Endodermal cell (in vitro differentiated cells): ENCODE measurements at regions not wholly inside any gene's neighbourhood (a gene's known extent, or its start where the extent isn't known, plus 50 kb on each side); places are given as distances from the start of the nearest gene placed in this dataset.

ENCODE experiments used
- DNase-seq: peaks from one replicate; pipeline ENCODE4 v3.0.0-alpha.2; 2017
- H3K27ac ChIP-seq: 2 replicates; pipeline ENCODE4 v1.5.1; 2013; ENCODE audit warnings: mild to moderate bottlenecking, low read depth, low read length, moderate library complexity
- H3K27me3 ChIP-seq: 2 replicates; pipeline ENCODE4 v1.6.1; 2013; ENCODE audit warnings: mild to moderate bottlenecking, low read length, moderate library complexity; ENCODE audit not compliant: insufficient read depth, control insufficient read depth, poor library complexity, severe bottlenecking
- H3K36me3 ChIP-seq: 2 replicates; pipeline ENCODE4 v1.7.0; 2013; ENCODE audit warnings: mild to moderate bottlenecking, low read length, moderate library complexity; ENCODE audit not compliant: control insufficient read depth, insufficient read depth
- H3K4me1 ChIP-seq: one replicate; pipeline ENCODE4 v1.7.0; 2013; ENCODE audit warnings: low read length; ENCODE audit not compliant: control insufficient read depth, insufficient read depth
- H3K4me3 ChIP-seq: 2 replicates; pipeline ENCODE4 v1.5.1; 2013; ENCODE audit warnings: mild to moderate bottlenecking, low read length, moderate library complexity
- H3K9ac ChIP-seq: 2 replicates; pipeline ENCODE4 v1.6.1; 2013; ENCODE audit warnings: mild to moderate bottlenecking, low read length, moderate library complexity; ENCODE audit not compliant: poor library complexity, severe bottlenecking; ENCODE audit errors: extremely low read depth
- H3K9me3 ChIP-seq: 2 replicates; pipeline ENCODE4 v1.6.1; 2013; ENCODE audit warnings: mild to moderate bottlenecking, low read length, moderate library complexity; ENCODE audit not compliant: control insufficient read depth
- H3K27ac Mint-ChIP-seq: 2 replicates; pipeline ENCODE4 v1.8.0; 2020; ENCODE audit warnings: mixed read lengths
- H3K27me3 Mint-ChIP-seq: 2 replicates; pipeline ENCODE4 v1.8.0; 2021; ENCODE audit warnings: mild to moderate bottlenecking, mixed read lengths; ENCODE audit not compliant: insufficient read depth
- H3K36me3 Mint-ChIP-seq: 2 replicates; pipeline ENCODE4 v1.8.0; 2020; ENCODE audit warnings: low read depth, mixed read lengths
- H3K4me1 Mint-ChIP-seq: 2 replicates; pipeline ENCODE4 v1.8.0; 2020; ENCODE audit warnings: mixed read lengths
- H3K4me3 Mint-ChIP-seq: 2 replicates; pipeline ENCODE4 v1.8.0; 2020; ENCODE audit warnings: mild to moderate bottlenecking, moderate library complexity, mixed read lengths
- H3K9me3 Mint-ChIP-seq: 2 replicates; pipeline ENCODE4 v1.8.0; 2020; ENCODE audit warnings: mild to moderate bottlenecking, mixed read lengths
- WGBS, 2 experiments: methylation state at CpG; one replicate each; pipeline versions ENCODE4 v1.1.5 to v1.1.7; 2013; ENCODE audit warnings: missing lambda C conversion rate in 2 of 2, mixed read lengths in 1 of 2; ENCODE audit not compliant: insufficient coverage in 1 of 2, insufficient read length in 1 of 2; 5-methylcytosine and 5-hydroxymethylcytosine counted together
- TF ChIP-seq, protein P1 (sequence below): fragments of 200-600 bp; sonication (generic); conservative IDR thresholded peaks from 2 replicates; pipeline ENCODE4 v1.5.0; 2021; ENCODE audit warnings: antibody characterized with exemption, mild to moderate bottlenecking

GRCh38 chr6:69487688-69488087 is 309.1 kb downstream of the LMBRD1 start:
- H3K4me3 ChIP-seq, result no peak overlapping the region
- H3K9ac ChIP-seq, result no peak overlapping the region
- H3K9me3 ChIP-seq, result peaks cover 5% of the 10 kb centered on the region
- H3K27ac ChIP-seq, result no peak overlapping the region
- peaks cover 9% of the 10 kb centered on the region for H3K9me3 Mint-ChIP-seq
- H3K36me3 Mint-ChIP-seq, result no peaks in the 10 kb centered on the region
- peaks cover 8% of the 10 kb centered on the region for H3K4me1 Mint-ChIP-seq
- no peak overlapping the region for H3K27ac Mint-ChIP-seq
- no peaks in the 10 kb centered on the region for H3K27me3 Mint-ChIP-seq
- H3K36me3 ChIP-seq, result no peaks in the 10 kb centered on the region
- no peak overlapping the region for H3K4me3 Mint-ChIP-seq
- DNase-seq, result no peak
- no peaks in the 10 kb centered on the region for H3K27me3 ChIP-seq
- no peaks in the 10 kb centered on the region for H3K4me1 ChIP-seq
- TF ChIP-seq, protein P1, sequence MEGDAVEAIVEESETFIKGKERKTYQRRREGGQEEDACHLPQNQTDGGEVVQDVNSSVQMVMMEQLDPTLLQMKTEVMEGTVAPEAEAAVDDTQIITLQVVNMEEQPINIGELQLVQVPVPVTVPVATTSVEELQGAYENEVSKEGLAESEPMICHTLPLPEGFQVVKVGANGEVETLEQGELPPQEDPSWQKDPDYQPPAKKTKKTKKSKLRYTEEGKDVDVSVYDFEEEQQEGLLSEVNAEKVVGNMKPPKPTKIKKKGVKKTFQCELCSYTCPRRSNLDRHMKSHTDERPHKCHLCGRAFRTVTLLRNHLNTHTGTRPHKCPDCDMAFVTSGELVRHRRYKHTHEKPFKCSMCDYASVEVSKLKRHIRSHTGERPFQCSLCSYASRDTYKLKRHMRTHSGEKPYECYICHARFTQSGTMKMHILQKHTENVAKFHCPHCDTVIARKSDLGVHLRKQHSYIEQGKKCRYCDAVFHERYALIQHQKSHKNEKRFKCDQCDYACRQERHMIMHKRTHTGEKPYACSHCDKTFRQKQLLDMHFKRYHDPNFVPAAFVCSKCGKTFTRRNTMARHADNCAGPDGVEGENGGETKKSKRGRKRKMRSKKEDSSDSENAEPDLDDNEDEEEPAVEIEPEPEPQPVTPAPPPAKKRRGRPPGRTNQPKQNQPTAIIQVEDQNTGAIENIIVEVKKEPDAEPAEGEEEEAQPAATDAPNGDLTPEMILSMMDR, result peak; percentile 93

- WGBS, 2 experiments, result 91 to 92% methylated on average over 13 to 26 of the region's 26 CpGs
- no peaks in the 10 kb centered on the region for H3K9me3 ChIP-seq
- no peaks in the 10 kb centered on the region for H3K27me3 Mint-ChIP-seq
- TF ChIP-seq, protein P1, result no peak
- H3K27ac ChIP-seq, result no peak overlapping the region
- H3K4me3 ChIP-seq, result no peak overlapping the region
- H3K36me3 Mint-ChIP-seq, result no peaks in the 10 kb centered on the region
- no peak overlapping the region for H3K27ac Mint-ChIP-seq
- no peaks in the 10 kb centered on the region for H3K36me3 ChIP-seq
- no peak overlapping the region for H3K9ac ChIP-seq
- no peak for DNase-seq
- no peak overlapping the region for H3K4me3 Mint-ChIP-seq
- peaks cover 9% of the 10 kb centered on the region for H3K9me3 Mint-ChIP-seq
- H3K27me3 ChIP-seq, result no peaks in the 10 kb centered on the region
- no peaks in the 10 kb centered on the region for H3K4me1 Mint-ChIP-seq
- no peaks in the 10 kb centered on the region for H3K4me1 ChIP-seq
Observed at GRCh38 chr6:69466979-69467570, 329.7 kb downstream of the LMBRD1 start.

GRCh38 chr6:69465866-69466265 is 330.9 kb downstream of the LMBRD1 start:
- no peak overlapping the region for H3K4me3 Mint-ChIP-seq
- Histone ChIP-seq H3K27me3 (no peaks in the 10 kb centered on the region), H3K27ac (no peak overlapping the region), H3K4me1 (no peaks in the 10 kb centered on the region), H3K4me3 (no peak overlapping the region), H3K9me3 (no peaks in the 10 kb centered on the region), H3K36me3 (no peaks in the 10 kb centered on the region), H3K9ac (no peak overlapping the region)
- TF ChIP-seq, protein P1, result no peak
- no peaks in the 10 kb centered on the region for H3K4me1 Mint-ChIP-seq
- H3K36me3 Mint-ChIP-seq, result no peaks in the 10 kb centered on the region
- H3K27ac Mint-ChIP-seq, result no peak overlapping the region
- peaks cover 7% of the 10 kb centered on the region for H3K9me3 Mint-ChIP-seq
- no peak for DNase-seq
- H3K27me3 Mint-ChIP-seq, result no peaks in the 10 kb centered on the region
